A549 (cell line): ENCODE measurements at regions not wholly inside any gene's neighbourhood (a gene's known extent, or its start where the extent isn't known, plus 50 kb on each side); places are given as distances from the start of the nearest gene placed in this dataset.
"Not testable (repeated sequence)": the region's sequence is repeated elsewhere in the genome, so short reads cannot be mapped to it uniquely, and the experiment has no call there.

Source experiments
- CTCF ChIP-seq: fragments of >200 bp; sonication (Bioruptor Twin); formaldehyde crosslinking; IDR thresholded peaks from 3 replicates; pipeline ENCODE4 v1.5.1; 2016
- POLR2A ChIP-seq: IDR thresholded peaks from 2 replicates; pipeline ENCODE4 v1.6.1; 2012; ENCODE audit warnings: mild to moderate bottlenecking, low read length

GRCh38 chr5:99473328-99473727 is 544.5 kb upstream of the CHD1 start:
- TF ChIP-seq POLR2A, CTCF: not testable (repeated sequence)
